Keratinocyte (primary cell): ENCODE measurements at regions not wholly inside any gene's neighbourhood (a gene's known extent, or its start where the extent isn't known, plus 50 kb on each side); places are given as distances from the start of the nearest gene placed in this dataset.

Source experiments
- CTCF ChIP-seq, 3 experiments: IDR thresholded peaks in 1 of 3; conservative IDR thresholded peaks in 1 of 3; optimal IDR thresholded peaks in 1 of 3; 2 replicates in 2 of 3; 3 replicates in 1 of 3; pipeline versions ENCODE3 to v1.5.1; 2011; ENCODE audit warnings: low read length in 3 of 3, mild to moderate bottlenecking in 3 of 3, moderate library complexity in 2 of 3, control low read depth in 1 of 3, inconsistent platforms in 1 of 3; ENCODE audit not compliant: insufficient read depth in 2 of 3; ENCODE audit errors: extremely low read depth in 1 of 3
- EZH2 ChIP-seq: IDR thresholded peaks from one replicate; pipeline ENCODE4 v1.6.1; 2012; ENCODE audit warnings: inconsistent platforms, mild to moderate bottlenecking, low read length, moderate library complexity

DNA sequence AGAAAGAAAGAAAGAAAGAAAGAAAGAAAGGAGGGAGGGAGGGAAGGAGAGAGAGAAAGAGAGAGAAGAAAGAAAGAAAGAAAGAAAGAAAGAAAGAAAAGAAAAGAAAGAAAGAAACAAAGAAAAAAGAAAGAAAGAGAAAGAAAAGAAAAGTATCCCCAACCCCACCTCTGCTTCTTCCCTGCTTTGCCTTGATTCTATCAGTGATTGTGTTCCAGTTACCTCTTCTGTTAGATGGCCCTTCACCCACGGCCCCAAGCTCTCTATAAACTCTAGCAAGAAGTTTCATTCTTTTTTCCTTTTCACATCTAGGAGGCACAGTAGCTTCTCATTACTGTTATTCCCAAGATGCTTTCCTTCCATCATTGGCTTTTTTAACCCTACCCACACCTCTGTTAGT is 1097.5 kb upstream of the ZEB2 start:
- TF ChIP-seq CTCF (optimal IDR thresholded peaks at IDR 0.05 in 1 of 3, IDR thresholded peaks at IDR 0.05 in 1 of 3, conservative IDR thresholded peaks at IDR 0.05 in 1 of 3; ENCODE audit: extremely low read depth in 1 of 3, insufficient read depth in 2 of 3, low read length in 3 of 3) (no peak), EZH2 (no peak)
